ENCODE measurements at regions not wholly inside any gene's neighbourhood (a gene's known extent, or its start where the extent isn't known, plus 50 kb on each side); places are given as distances from the start of the nearest gene placed in this dataset.

DNA sequence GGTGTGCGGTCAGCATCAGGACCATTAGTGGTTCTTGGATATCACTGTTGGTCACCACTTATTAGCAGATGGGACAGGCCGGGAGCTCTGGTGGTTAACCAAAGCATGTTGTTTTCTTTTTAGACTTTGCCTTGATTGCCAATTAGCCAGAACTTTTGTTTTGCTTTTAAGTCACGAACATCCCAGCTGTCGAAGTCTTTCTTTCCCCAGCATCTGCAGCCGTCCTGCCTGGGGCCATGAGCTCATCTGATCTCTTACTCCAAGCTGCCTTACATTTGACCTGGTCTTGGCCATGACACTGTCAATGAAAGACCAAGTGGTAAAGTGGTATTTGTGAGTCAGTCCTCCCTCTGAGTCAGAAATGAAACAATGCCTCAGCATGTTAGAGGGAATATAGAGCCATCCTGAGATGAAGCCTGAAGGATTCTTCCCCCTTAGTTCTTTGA is 53.9 kb upstream of the CREB5 start:
- H3K4me3 ChIP-seq (ENCODE audit: insufficient read depth, low read depth, low read length) = no peak overlapping the region
- no peak overlapping the region for H3K27ac ChIP-seq (ENCODE audit: insufficient read depth, low read depth, low read length, poor library complexity, severe bottlenecking)
- 74 to 81% methylated on average over 5 of the region's 5 CpGs for WGBS, 2 experiments
- peaks cover 12% of the 10 kb centered on the region for H3K4me1 ChIP-seq (ENCODE audit: control insufficient read depth, insufficient read depth, low read length)
- no peaks in the 10 kb centered on the region for H3K27me3 ChIP-seq (ENCODE audit: control insufficient read depth, insufficient read depth, low read length, poor library complexity, severe bottlenecking)
- H3K9me3 ChIP-seq (ENCODE audit: control insufficient read depth, low read length) = no peaks in the 10 kb centered on the region
- H3K36me3 ChIP-seq (ENCODE audit: control insufficient read depth, insufficient read depth, low read length) = no peaks in the 10 kb centered on the region

DNA sequence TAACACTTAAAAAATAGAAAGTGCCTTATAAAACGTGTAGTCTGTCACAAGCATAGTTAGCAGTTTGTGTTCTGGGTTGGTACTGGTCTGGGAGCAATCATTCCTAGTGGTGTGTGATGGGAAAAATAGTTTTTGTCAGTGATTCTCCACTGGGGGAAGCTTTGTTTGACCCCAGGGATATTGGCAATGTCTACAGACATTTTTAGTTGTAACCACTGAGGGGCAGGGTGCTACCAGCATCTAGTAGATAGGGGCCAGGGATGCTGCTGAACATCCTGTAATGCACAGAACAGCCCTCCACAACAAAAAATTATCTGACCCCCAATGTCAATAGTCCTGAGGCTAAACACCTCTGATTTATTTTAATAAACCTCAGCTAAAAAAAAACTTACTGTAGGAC is 51.6 kb upstream of the CREB5 start:
- H3K27ac ChIP-seq (ENCODE audit: insufficient read depth, low read depth, low read length, poor library complexity, severe bottlenecking) = no peak overlapping the region
- no peaks in the 10 kb centered on the region for H3K36me3 ChIP-seq (ENCODE audit: control insufficient read depth, insufficient read depth, low read length)
- peaks cover 12% of the 10 kb centered on the region for H3K4me1 ChIP-seq (ENCODE audit: control insufficient read depth, insufficient read depth, low read length)
- H3K4me3 ChIP-seq (ENCODE audit: insufficient read depth, low read depth, low read length) = no peak overlapping the region
- no peaks in the 10 kb centered on the region for H3K27me3 ChIP-seq (ENCODE audit: control insufficient read depth, insufficient read depth, low read length, poor library complexity, severe bottlenecking)
- no peaks in the 10 kb centered on the region for H3K9me3 ChIP-seq (ENCODE audit: control insufficient read depth, low read length)
- WGBS, 2 experiments = 56 to 68% methylated on average over 1 of the region's 1 CpG

DNA sequence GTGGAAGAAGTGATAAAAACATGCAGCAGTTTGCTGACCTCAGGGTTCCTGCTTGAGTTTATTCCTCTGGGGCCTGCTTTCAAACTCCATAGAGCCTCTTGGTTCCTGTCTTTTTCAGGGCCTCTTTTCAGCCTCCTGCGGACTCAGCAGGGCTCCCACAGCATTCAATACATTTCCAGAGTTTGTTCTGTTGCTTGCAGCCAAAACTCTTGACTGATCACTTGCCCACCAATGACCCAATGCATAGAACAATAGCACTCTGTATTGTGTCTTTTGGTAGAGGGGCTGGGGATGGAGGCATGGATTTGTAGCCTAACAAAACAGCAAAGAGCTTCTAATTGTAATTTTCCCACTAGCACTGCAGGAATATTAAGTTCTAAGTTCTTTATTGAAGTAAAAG is 50.8 kb upstream of the CREB5 start:
- 39 to 50% methylated on average over 1 of the region's 1 CpG for WGBS, 2 experiments

DNA sequence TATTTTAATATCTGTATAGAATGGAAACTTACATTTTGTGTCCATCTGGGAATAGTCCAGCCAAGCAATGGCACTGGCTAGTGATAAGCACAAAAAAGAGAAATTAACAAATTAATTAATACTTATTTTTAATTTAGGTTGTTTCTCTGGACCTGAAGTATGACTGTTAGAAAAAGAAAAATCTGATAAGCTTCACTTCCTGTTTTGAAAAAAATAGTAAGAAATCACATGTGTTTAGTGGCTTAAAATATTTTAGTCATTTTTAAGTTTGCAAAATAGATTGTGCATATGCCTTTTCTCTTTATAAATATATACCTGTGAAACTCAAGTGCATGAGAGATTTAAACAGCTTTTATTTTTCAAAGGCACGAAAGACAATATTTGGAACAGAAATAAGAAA is 50.1 kb upstream of the CREB5 start:
- no peaks in the 10 kb centered on the region for H3K36me3 ChIP-seq (ENCODE audit: control insufficient read depth, insufficient read depth, low read length)
- no peaks in the 10 kb centered on the region for H3K27me3 ChIP-seq (ENCODE audit: control insufficient read depth, insufficient read depth, low read length, poor library complexity, severe bottlenecking)
- H3K9me3 ChIP-seq (ENCODE audit: control insufficient read depth, low read length) = no peaks in the 10 kb centered on the region
- 100% methylated on average over 1 of the region's 1 CpG; no CpG with 5 or more reads in 1 of the 2 experiments for WGBS, 2 experiments
- peaks cover 12% of the 10 kb centered on the region for H3K4me1 ChIP-seq (ENCODE audit: control insufficient read depth, insufficient read depth, low read length)
- H3K4me3 ChIP-seq (ENCODE audit: insufficient read depth, low read depth, low read length) = no peak overlapping the region
- H3K27ac ChIP-seq (ENCODE audit: insufficient read depth, low read depth, low read length, poor library complexity, severe bottlenecking) = no peak overlapping the region

More for the DNA sequence above, 50.8 kb upstream of the CREB5 start:
- Histone ChIP-seq H3K36me3 (ENCODE audit: control insufficient read depth, insufficient read depth, low read length) (no peaks in the 10 kb centered on the region), H3K9me3 (ENCODE audit: control insufficient read depth, low read length) (no peaks in the 10 kb centered on the region), H3K4me3 (ENCODE audit: insufficient read depth, low read depth, low read length) (no peak overlapping the region), H3K27ac (ENCODE audit: insufficient read depth, low read depth, low read length, poor library complexity, severe bottlenecking) (peak overlapping the region; percentile 70), H3K27me3 (ENCODE audit: control insufficient read depth, insufficient read depth, low read length, poor library complexity, severe bottlenecking) (no peaks in the 10 kb centered on the region), H3K4me1 (ENCODE audit: control insufficient read depth, insufficient read depth, low read length) (peaks cover 12% of the 10 kb centered on the region)

Measured in ectodermal cell (in vitro differentiated cells).